ENCODE measurements at regions not wholly inside any gene's neighbourhood (a gene's known extent, or its start where the extent isn't known, plus 50 kb on each side); places are given as distances from the start of the nearest gene placed in this dataset.

GRCh38 chr2:107633580-107634147 lies 193.0 kb upstream of the RGPD4 start:
- TF ChIP-seq USF2 (CRISPR knock-in tag; IDR thresholded peaks at IDR 0.05) (no peak), ZNF121 (CRISPR knock-in tag; conservative IDR thresholded peaks at IDR 0.05) (no peak), ZNF274 (IDR thresholded peaks at IDR 0.05; ENCODE audit: borderline replicate concordance, low read depth, low read length) (no peak), ELF4 (CRISPR knock-in tag; IDR thresholded peaks at IDR 0.05) (no peak), HINFP (tag; conservative IDR thresholded peaks at IDR 0.05; ENCODE audit: low read depth) (no peak), CTCF (IDR thresholded peaks at IDR 0.05 in 2 of 3, conservative IDR thresholded peaks at IDR 0.05 in 1 of 3; ENCODE audit: insufficient read depth in 2 of 3, low read depth in 1 of 3, low read length in 3 of 3) (no peak)

All from K562 (cell line).